ENCODE measurements at regions not wholly inside any gene's neighbourhood (a gene's known extent, or its start where the extent isn't known, plus 50 kb on each side); places are given as distances from the start of the nearest gene placed in this dataset.

- DNase-seq, result no peak
- no peaks in the 10 kb centered on the region for H3K9me3 Mint-ChIP-seq
- ATAC-seq, result no peak
- no peaks in the 10 kb centered on the region for H3K4me1 Mint-ChIP-seq (ENCODE audit: low read depth)
- H3K4me3 Mint-ChIP-seq, result no peak overlapping the region
- H3K27me3 Mint-ChIP-seq (ENCODE audit: low read depth), result no peaks in the 10 kb centered on the region
- H3K36me3 Mint-ChIP-seq (ENCODE audit: insufficient read depth), result peaks cover 2% of the 10 kb centered on the region
Observed at GRCh38 chr10:131496351-131497052, 185.0 kb upstream of the TCERG1L start.

- Mint-ChIP-seq H3K27me3 (ENCODE audit: low read depth) (no peaks in the 10 kb centered on the region), H3K4me1 (ENCODE audit: low read depth) (no peaks in the 10 kb centered on the region), H3K36me3 (ENCODE audit: insufficient read depth) (peaks cover 2% of the 10 kb centered on the region), H3K9me3 (peaks cover 22% of the 10 kb centered on the region), H3K4me3 (no peak overlapping the region)
- ATAC-seq (no peak), DNase-seq (no peak)
Observed at GRCh38 chr10:131499566-131499965, 188.0 kb upstream of the TCERG1L start.

DNA sequence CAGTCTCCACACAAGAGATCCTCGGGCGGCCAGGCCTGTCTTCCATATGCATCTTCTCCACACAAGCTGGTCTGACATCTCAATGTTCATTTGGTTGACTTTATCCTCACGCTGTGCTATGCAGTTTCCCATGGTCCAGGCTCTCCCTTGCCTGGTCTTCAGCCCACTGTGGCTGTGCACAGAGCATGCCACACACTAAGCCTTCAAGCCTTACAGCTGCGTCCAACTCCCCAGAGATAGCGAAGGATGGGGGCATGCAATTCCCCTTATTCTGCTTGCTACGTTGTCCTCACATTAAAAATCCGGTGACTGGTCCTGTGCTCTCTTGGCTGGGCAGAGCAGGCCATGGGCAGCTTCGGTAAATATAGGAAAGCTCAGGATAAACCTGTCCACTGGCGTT lies 188.7 kb upstream of the TCERG1L start:
- Mint-ChIP-seq H3K9me3 (peaks cover 22% of the 10 kb centered on the region), H3K27me3 (ENCODE audit: low read depth) (no peaks in the 10 kb centered on the region), H3K36me3 (ENCODE audit: insufficient read depth) (peaks cover 2% of the 10 kb centered on the region), H3K4me1 (ENCODE audit: low read depth) (no peaks in the 10 kb centered on the region), H3K4me3 (no peak overlapping the region)
- no peak for DNase-seq
- ATAC-seq, result no peak

DNA sequence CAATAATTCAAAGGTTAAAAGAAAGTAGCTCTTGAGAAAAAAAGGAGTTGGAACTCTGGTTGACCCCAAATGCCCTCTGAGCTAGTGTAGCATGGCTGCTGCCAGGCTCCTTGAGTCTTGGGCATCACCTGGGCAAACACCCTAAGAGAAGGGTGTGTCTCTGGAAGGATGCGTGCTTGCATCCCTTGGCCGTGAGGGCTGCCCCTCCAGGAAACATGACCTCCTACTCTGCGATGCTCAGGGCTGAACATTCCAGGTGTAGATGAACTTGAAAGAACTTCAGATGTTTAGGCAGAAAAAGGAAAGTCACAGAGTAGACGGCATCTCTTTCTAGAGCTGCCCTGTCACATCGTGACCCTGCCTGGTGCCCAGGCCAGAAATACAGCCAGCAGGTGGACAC lies 189.4 kb upstream of the TCERG1L start:
- peaks cover 2% of the 10 kb centered on the region for H3K36me3 Mint-ChIP-seq (ENCODE audit: insufficient read depth)
- H3K27me3 Mint-ChIP-seq (ENCODE audit: low read depth), result no peaks in the 10 kb centered on the region
- no peak for DNase-seq

GRCh38 chr10:131503992-131504391 lies 192.5 kb upstream of the TCERG1L start:
- Mint-ChIP-seq H3K36me3 (ENCODE audit: insufficient read depth) (no peaks in the 10 kb centered on the region), H3K4me1 (ENCODE audit: low read depth) (no peaks in the 10 kb centered on the region), H3K27me3 (ENCODE audit: low read depth) (peaks cover under 1% of the 10 kb centered on the region), H3K4me3 (no peak overlapping the region), H3K9me3 (peaks cover 30% of the 10 kb centered on the region)
- DNase-seq (no peak), ATAC-seq (no peak)

More for the DNA sequence above, 189.4 kb upstream of the TCERG1L start:
- ATAC-seq, result no peak
- H3K4me3 Mint-ChIP-seq, result no peak overlapping the region
- peaks cover 22% of the 10 kb centered on the region for H3K9me3 Mint-ChIP-seq
- no peaks in the 10 kb centered on the region for H3K4me1 Mint-ChIP-seq (ENCODE audit: low read depth)

DNA sequence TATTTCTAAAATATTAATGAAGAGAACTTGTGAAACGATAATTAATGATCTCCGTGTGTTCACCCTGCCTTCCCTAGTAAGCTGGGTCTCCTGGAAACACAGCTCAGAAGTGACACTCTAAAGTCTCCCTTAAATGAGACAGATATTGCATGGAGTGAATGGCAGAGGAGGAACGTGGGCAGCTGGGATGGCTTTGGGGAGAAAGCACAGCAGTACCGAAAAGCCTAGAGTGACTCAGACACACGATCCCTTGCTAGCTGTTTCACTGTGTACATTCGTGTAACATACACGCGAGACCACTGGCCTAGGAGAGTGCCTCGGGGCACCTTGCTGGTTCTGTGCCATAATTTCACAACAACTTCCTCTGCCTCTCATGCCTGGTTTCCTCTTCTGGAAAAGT lies 199.9 kb upstream of the TCERG1L start:
- Mint-ChIP-seq H3K27me3 (ENCODE audit: low read depth) (peaks cover 3% of the 10 kb centered on the region), H3K4me1 (ENCODE audit: low read depth) (no peaks in the 10 kb centered on the region), H3K9me3 (peaks cover 17% of the 10 kb centered on the region), H3K4me3 (no peak overlapping the region), H3K36me3 (ENCODE audit: insufficient read depth) (no peaks in the 10 kb centered on the region)
- ATAC-seq (no peak), DNase-seq (no peak)

DNA sequence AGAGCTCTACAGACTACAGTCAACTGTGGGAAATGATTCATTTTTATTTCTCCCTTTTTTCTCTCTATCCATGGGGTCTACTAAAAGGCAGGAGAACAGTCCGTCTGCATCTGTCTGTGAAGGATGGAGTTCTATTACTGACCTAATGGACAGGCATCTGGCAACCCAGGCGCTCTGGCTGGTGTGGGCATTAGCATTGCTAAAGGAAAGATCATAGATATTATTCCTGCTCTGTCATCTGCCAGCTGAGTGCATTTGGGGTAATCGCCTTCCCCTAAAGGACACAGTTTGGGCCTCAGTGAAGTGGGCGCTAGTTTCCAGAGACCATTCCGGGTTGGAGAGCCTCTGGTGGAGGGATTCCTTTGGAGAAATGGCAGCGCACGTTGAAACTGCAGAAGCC lies 201.3 kb upstream of the TCERG1L start:
- H3K9me3 Mint-ChIP-seq, result peaks cover 11% of the 10 kb centered on the region
- H3K4me1 Mint-ChIP-seq (ENCODE audit: low read depth), result no peaks in the 10 kb centered on the region
- ATAC-seq (no peak), DNase-seq (no peak)
- no peak overlapping the region for H3K4me3 Mint-ChIP-seq
- peaks cover 8% of the 10 kb centered on the region for H3K27me3 Mint-ChIP-seq (ENCODE audit: low read depth)
- H3K36me3 Mint-ChIP-seq (ENCODE audit: insufficient read depth), result no peaks in the 10 kb centered on the region

DNA sequence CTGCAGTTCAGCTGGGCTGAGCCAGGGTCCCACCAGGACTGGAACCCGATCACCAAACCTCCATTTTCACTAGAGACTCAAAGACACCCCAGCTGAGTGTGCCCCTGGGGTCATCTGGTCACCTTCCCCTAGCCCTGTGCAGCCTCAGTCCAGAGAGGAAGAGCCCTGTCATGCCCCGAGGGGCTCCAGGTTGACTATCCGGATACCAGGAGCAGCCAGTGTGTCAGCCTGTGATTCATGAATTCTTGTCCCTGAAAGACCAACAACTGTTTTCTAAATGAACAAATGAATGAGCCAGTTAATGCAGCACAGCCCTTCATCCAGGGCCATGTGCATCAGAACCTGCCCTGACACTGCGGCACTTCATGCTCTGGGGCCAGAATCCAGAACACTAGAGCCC lies 201.9 kb upstream of the TCERG1L start:
- peaks cover 8% of the 10 kb centered on the region for H3K27me3 Mint-ChIP-seq (ENCODE audit: low read depth)
- ATAC-seq, result no peak
- H3K9me3 Mint-ChIP-seq, result peaks cover 11% of the 10 kb centered on the region
- no peaks in the 10 kb centered on the region for H3K36me3 Mint-ChIP-seq (ENCODE audit: insufficient read depth)
- no peak overlapping the region for H3K4me3 Mint-ChIP-seq
- DNase-seq, result no peak
- H3K4me1 Mint-ChIP-seq (ENCODE audit: low read depth), result no peaks in the 10 kb centered on the region

- Mint-ChIP-seq H3K36me3 (ENCODE audit: insufficient read depth) (no peaks in the 10 kb centered on the region), H3K9me3 (peaks cover 9% of the 10 kb centered on the region), H3K4me1 (ENCODE audit: low read depth) (no peaks in the 10 kb centered on the region), H3K4me3 (no peak overlapping the region), H3K27me3 (ENCODE audit: low read depth) (peaks cover 8% of the 10 kb centered on the region)
- ATAC-seq (no peak), DNase-seq (no peak)
Observed at GRCh38 chr10:131513901-131514300, 202.4 kb upstream of the TCERG1L start.

DNA sequence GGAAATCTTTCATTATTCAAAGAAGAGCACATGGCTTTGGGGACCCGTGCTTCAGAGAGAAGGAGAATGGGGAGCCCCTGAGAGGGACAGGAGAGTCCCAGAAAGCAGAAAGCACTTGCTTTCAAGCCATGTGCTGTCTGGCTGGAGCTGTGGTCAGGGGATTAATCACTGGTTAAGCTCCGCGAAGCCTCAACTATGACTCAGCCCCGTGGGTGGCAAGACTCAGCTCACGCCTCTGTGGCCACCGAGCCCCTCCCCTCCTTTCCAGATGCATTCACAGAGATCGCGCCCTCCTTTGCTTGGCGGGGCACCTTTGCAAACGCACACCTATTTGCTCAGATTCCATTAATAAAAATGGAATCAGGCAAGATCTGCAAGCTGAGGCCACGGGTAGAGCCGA lies 202.9 kb upstream of the TCERG1L start:
- Mint-ChIP-seq H3K4me1 (ENCODE audit: low read depth) (no peaks in the 10 kb centered on the region), H3K36me3 (ENCODE audit: insufficient read depth) (no peaks in the 10 kb centered on the region), H3K27me3 (ENCODE audit: low read depth) (peaks cover 7% of the 10 kb centered on the region), H3K4me3 (no peak overlapping the region), H3K9me3 (peaks cover 5% of the 10 kb centered on the region)
- no peak for ATAC-seq
- DNase-seq, result no peak

GRCh38 chr10:131516285-131516684 lies 204.8 kb upstream of the TCERG1L start:
- DNase-seq (no peak), ATAC-seq (no peak)
- Mint-ChIP-seq H3K4me1 (ENCODE audit: low read depth) (no peaks in the 10 kb centered on the region), H3K4me3 (no peak overlapping the region), H3K9me3 (no peaks in the 10 kb centered on the region), H3K36me3 (ENCODE audit: insufficient read depth) (no peaks in the 10 kb centered on the region), H3K27me3 (ENCODE audit: low read depth) (peaks cover 7% of the 10 kb centered on the region)

DNA sequence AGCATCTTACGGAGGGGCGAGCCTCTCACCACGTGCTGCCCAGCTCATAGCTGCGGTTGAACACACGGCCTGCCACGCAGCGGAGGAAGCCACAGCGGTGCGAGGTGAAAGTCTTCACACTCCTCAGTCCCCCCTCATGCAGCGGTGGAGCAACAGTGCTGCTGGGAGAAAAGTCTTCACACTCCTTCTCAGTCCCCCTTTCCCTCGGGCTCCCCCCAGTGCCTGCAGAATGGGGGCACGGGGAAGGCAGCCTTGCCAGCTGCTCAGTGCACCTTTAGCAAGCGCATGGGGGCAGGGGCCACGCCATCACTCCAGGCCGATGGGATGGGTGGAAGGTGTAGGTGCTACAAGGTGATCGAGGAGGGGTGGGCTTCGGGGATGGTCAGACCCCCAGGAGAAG lies 206.3 kb upstream of the TCERG1L start:
- no peaks in the 10 kb centered on the region for H3K4me1 Mint-ChIP-seq (ENCODE audit: low read depth)
- no peak overlapping the region for H3K4me3 Mint-ChIP-seq
- ATAC-seq (no peak), DNase-seq (no peak)
- H3K9me3 Mint-ChIP-seq, result no peaks in the 10 kb centered on the region
- peaks cover 7% of the 10 kb centered on the region for H3K27me3 Mint-ChIP-seq (ENCODE audit: low read depth)
- no peaks in the 10 kb centered on the region for H3K36me3 Mint-ChIP-seq (ENCODE audit: insufficient read depth)

GRCh38 chr10:131519723-131520605 lies 208.4 kb upstream of the TCERG1L start:
- Mint-ChIP-seq H3K27me3 (ENCODE audit: low read depth) (peaks cover 7% of the 10 kb centered on the region), H3K9me3 (peaks cover under 1% of the 10 kb centered on the region), H3K4me1 (ENCODE audit: low read depth) (no peaks in the 10 kb centered on the region), H3K36me3 (ENCODE audit: insufficient read depth) (no peaks in the 10 kb centered on the region), H3K4me3 (no peak overlapping the region)
- no peak for ATAC-seq
- DNase-seq, result no peak

DNA sequence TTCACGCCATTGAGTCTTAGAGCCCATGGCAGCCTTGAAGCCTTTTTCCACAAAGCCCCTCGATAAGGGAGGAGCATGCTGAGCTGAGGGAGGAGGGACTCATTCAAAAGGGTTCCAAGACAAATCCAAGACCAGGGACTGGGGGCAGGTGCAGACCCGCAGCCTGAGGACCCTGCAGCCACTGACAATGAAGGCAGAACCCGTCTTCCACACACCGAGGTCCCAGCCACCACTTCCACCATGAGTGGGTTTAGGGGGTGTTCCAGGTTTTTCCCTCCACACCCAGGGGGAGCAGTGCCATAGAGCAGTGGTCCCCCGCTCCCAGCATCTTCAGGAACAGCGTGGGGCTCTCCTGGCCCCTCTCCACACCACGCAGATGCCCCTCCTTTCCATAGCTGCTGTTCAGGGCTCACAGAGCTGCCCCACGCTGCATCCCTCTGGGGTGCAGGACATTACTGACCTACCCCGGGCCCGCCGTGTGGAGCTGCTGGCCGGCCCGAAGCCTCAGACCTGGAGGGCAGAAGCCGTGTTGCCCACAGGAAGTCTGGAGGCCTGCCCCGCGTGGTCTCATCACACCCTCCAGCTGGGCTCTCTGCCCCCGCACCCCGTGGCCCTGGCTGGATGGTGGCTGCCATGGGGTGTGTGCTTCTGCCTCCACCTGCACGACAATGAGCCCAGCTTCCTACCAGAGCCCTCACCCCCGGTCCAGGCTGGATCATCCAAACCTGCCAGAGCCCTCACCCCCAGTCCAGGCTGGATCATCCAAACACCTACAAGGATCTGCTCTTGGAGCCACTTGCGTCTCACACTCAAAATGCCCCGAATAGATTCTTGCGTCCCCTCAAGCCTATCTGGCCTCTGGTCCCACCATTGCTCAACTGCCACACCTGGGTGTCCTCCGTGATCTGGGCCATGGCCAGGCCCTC lies 220.0 kb upstream of the TCERG1L start:
- H3K4me1 Mint-ChIP-seq (ENCODE audit: low read depth), result no peaks in the 10 kb centered on the region
- H3K9me3 Mint-ChIP-seq, result no peaks in the 10 kb centered on the region
- peaks cover 3% of the 10 kb centered on the region for H3K27me3 Mint-ChIP-seq (ENCODE audit: low read depth)
- no peak overlapping the region for H3K4me3 Mint-ChIP-seq
- no peak for ATAC-seq
- no peak for DNase-seq
- H3K36me3 Mint-ChIP-seq (ENCODE audit: insufficient read depth), result no peaks in the 10 kb centered on the region
